OCI-LY7 (cell line): ENCODE measurements at regions not wholly inside any gene's neighbourhood (a gene's known extent, or its start where the extent isn't known, plus 50 kb on each side); places are given as distances from the start of the nearest gene placed in this dataset.

ENCODE experiments used
- EZH2phosphoT487 ChIP-seq: fragments of 200-600 bp; sonication (generic); IDR thresholded peaks from 2 replicates; pipeline ENCODE4 v1.6.1; 2018; ENCODE audit warnings: low read depth, borderline replicate concordance, mild to moderate bottlenecking, mixed run types, antibody characterized with exemption, low read length, moderate library complexity, mixed read lengths
- TF ChIP-seq, protein P1 (sequence below): fragments of 200-600 bp; sonication (generic); conservative IDR thresholded peaks from 2 replicates; pipeline ENCODE4 v1.5.1; 2014; ENCODE audit warnings: mild to moderate bottlenecking, antibody characterized with exemption, low read length, moderate library complexity, mixed read lengths

DNA sequence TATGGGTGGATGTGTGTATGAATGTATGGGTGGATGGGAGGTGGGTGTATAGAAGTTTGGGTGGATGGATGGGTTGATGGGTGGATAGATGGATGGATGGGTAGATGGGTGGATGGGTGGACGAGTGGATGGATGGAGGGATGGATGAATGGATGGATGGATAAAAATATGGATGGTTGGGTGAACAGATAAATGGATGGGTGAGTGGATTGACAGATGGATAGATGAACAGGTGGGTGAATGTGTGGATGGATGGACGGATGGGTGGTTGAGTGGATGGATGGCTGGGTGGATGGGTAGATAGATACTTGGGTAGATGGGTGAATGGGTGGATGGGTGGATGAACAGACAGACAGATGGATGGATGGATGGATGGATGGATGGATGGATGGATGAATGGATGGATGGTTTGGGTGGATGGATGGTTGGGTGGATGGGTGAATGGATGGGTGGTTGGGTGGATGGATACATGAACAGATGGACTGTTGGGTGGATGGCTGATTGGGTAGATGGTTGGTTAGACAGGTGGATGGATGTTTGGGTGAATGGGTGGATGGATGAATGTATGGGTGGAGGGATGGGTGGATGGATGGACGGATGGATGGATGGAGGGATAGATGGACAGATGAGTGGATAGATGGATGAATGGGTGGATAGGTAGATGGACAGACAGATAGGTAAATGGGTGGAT is 166.8 kb downstream of the IRX2 start:
- TF ChIP-seq, protein P1, sequence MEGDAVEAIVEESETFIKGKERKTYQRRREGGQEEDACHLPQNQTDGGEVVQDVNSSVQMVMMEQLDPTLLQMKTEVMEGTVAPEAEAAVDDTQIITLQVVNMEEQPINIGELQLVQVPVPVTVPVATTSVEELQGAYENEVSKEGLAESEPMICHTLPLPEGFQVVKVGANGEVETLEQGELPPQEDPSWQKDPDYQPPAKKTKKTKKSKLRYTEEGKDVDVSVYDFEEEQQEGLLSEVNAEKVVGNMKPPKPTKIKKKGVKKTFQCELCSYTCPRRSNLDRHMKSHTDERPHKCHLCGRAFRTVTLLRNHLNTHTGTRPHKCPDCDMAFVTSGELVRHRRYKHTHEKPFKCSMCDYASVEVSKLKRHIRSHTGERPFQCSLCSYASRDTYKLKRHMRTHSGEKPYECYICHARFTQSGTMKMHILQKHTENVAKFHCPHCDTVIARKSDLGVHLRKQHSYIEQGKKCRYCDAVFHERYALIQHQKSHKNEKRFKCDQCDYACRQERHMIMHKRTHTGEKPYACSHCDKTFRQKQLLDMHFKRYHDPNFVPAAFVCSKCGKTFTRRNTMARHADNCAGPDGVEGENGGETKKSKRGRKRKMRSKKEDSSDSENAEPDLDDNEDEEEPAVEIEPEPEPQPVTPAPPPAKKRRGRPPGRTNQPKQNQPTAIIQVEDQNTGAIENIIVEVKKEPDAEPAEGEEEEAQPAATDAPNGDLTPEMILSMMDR, result no peak
- no peak for TF ChIP-seq EZH2phosphoT487
